ENCODE measurements at regions not wholly inside any gene's neighbourhood (a gene's known extent, or its start where the extent isn't known, plus 50 kb on each side); places are given as distances from the start of the nearest gene placed in this dataset.

DNA sequence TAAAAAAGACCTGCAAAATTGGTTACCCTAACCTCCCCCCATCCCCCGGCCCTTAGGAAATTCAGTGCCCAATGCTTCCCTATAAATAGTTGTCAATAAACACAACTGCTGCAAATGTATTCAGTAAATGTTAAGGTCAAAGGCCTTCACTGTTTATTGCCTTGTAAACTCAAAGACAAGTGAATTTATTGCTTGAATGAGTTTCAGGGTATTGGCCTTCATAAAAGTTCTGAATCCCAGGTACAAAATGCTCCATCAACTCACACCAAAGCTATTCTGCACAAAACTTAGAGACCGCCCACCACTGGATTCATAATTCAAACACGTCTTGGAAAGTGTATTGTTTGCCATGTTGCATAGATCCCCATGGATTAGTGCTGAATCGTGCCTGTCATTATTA is 63.3 kb upstream of the CDKN3 start:
- CTCF ChIA-PET: no interaction called here

DNA sequence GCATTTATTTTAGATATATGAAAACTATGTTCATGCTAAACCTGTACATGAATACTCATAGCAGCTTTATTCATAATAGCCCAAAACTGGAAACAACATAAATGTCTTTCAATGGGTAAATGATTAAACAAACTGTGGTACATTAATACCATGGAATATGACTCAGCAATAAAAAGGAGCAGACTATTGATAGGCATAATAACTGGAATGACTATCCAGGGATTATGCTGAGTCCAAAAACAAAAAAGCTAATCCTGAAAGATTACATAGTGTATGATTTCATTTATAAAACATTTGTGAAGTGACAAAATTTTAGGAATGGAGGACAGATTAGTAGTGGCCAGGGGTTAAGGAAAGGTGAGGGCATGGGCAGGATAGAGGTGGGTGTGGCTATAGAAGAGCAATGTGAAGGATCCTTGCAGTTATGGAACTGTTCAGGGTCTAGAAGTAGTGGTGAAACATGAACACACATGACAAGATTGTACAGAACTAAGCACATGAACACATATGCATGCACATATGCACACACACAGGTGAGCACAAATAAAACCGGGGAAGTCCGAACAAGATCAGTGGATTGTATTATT is 61.1 kb upstream of the CDKN3 start:
- Histone ChIP-seq H3K27me3 (ENCODE audit: control insufficient read depth in 2 of 2, insufficient read depth in 2 of 2, low read length in 2 of 2) (peaks cover 0 to 4% of the 10 kb centered on the region in 2 donors), H3K4me1 (ENCODE audit: control insufficient read depth in 2 of 2, insufficient read depth in 2 of 2, low read length in 2 of 2) (no peaks in the 10 kb centered on the region), H3K9me3 (ENCODE audit: control insufficient read depth in 2 of 3, low read length in 3 of 3) (no peaks in the 10 kb centered on the region), H3K4me3 (ENCODE audit: low read length) (no peak overlapping the region), H3K36me3 (ENCODE audit: control insufficient read depth in 2 of 3, insufficient read depth in 3 of 3, low read length in 3 of 3) (no peaks in the 10 kb centered on the region), H3K27ac (ENCODE audit: low read depth, low read length) (no peak overlapping the region)
- Mint-ChIP-seq H3K27me3 (peaks cover 6 to 34% (median 25%) of the 10 kb centered on the region in 5 donors), H3K4me3 (no peak overlapping the region), H3K4me1 (no peaks in the 10 kb centered on the region), H3K9me3 (no peaks in the 10 kb centered on the region), H3K36me3 (no peaks in the 10 kb centered on the region), H3K27ac (no peak overlapping the region)
- CTCF ChIA-PET: no interaction called here
- ATAC-seq (no peak), DNase-seq (no peak)
- POLR2A ChIA-PET: no interaction called here
- intact Hi-C loops (cut with micrococcal nuclease): no loop called here

More for the DNA sequence above, 63.3 kb upstream of the CDKN3 start:
- H3K27ac ChIP-seq (ENCODE audit: low read depth, low read length): no peak overlapping the region
- no peak for ATAC-seq
- Mint-ChIP-seq H3K4me3 (no peak overlapping the region), H3K27me3 (peaks cover 16 to 36% (median 28%) of the 10 kb centered on the region in 5 donors), H3K27ac (no peak overlapping the region), H3K4me1 (no peaks in the 10 kb centered on the region), H3K9me3 (no peaks in the 10 kb centered on the region), H3K36me3 (no peaks in the 10 kb centered on the region)
- no peak for DNase-seq
- peaks cover 0 to 4% of the 10 kb centered on the region in 2 donors for H3K27me3 ChIP-seq (ENCODE audit: control insufficient read depth in 2 of 2, insufficient read depth in 2 of 2, low read length in 2 of 2)
- H3K36me3 ChIP-seq (ENCODE audit: control insufficient read depth in 2 of 3, insufficient read depth in 3 of 3, low read length in 3 of 3): no peaks in the 10 kb centered on the region
- no peaks in the 10 kb centered on the region for H3K9me3 ChIP-seq (ENCODE audit: control insufficient read depth in 2 of 3, low read length in 3 of 3)
- no peaks in the 10 kb centered on the region for H3K4me1 ChIP-seq (ENCODE audit: control insufficient read depth in 2 of 2, insufficient read depth in 2 of 2, low read length in 2 of 2)
- intact Hi-C loops (cut with micrococcal nuclease): no loop called here
- POLR2A ChIA-PET: no interaction called here
- H3K4me3 ChIP-seq (ENCODE audit: low read length): no peak overlapping the region

DNA sequence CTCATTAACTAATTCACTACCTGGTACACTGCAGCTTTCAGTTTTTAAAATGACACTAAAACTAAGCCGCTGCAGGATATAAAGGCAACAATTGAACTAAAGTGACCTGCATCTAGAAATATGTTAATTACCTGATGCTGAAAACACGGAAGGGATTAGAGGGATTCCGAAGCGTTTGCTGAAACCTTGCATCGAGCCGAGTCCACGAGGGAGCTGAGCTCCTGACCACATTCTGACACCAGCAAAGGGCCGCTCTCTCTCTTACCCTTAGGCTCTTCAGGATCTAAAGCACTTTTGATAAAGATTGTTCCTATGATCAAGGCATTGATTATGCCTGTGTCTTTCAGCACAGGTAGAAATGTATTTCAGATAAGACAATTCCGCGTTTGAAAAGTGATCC is 59.5 kb upstream of the CDKN3 start:
- ChIA-PET CTCF (no interaction called here), POLR2A (no interaction called here)
- Mint-ChIP-seq H3K9me3 (no peaks in the 10 kb centered on the region), H3K4me1 (no peaks in the 10 kb centered on the region), H3K4me3 (no peak overlapping the region), H3K36me3 (no peaks in the 10 kb centered on the region), H3K27me3 (peaks cover 6 to 27% (median 25%) of the 10 kb centered on the region in 5 donors), H3K27ac (no peak overlapping the region)
- Histone ChIP-seq H3K4me3 (ENCODE audit: low read length) (no peak overlapping the region), H3K4me1 (ENCODE audit: control insufficient read depth in 2 of 2, insufficient read depth in 2 of 2, low read length in 2 of 2) (no peaks in the 10 kb centered on the region), H3K27ac (ENCODE audit: low read depth, low read length) (no peak overlapping the region), H3K27me3 (ENCODE audit: control insufficient read depth in 2 of 2, insufficient read depth in 2 of 2, low read length in 2 of 2) (peaks cover 0 to 4% of the 10 kb centered on the region in 2 donors), H3K36me3 (ENCODE audit: control insufficient read depth in 2 of 3, insufficient read depth in 3 of 3, low read length in 3 of 3) (no peaks in the 10 kb centered on the region), H3K9me3 (ENCODE audit: control insufficient read depth in 2 of 3, low read length in 3 of 3) (no peaks in the 10 kb centered on the region)
- intact Hi-C loops (cut with micrococcal nuclease): no loop called here
- ATAC-seq: no peak
- DNase-seq: no peak

DNA sequence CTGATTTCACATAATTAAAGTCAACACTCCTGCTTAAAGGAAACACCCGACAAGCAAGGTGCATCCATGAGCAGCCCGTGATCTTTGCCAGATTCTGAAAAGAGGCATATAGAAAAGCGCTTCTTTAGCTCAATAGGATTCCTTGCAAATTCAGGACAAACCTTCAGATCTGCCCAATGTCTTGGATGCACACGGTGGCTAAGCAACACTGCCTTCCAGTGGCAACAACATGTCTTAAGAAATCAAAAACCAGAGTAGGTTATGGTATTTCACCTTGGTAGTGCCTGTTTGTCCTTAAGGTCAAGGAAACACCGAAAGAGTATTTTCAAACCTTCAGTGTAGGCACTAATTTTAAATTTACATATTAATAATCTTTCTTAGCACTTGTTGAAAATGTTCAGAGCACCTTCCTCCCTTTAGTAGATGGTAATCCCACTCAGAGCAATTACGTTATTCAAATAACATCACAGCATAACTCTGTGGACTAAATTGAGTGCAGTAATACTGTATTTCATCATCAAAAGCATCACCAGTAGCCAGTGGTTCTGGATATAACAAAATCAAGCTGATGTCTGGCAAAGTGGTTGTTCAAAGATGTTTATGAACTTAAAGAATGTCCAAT is 58.0 kb upstream of the CDKN3 start:
- Mint-ChIP-seq H3K9me3 (no peaks in the 10 kb centered on the region), H3K27me3 (peaks cover 0 to 21% (median 15%) of the 10 kb centered on the region in 5 donors), H3K4me1 (no peaks in the 10 kb centered on the region), H3K4me3 (no peak overlapping the region), H3K27ac (no peak overlapping the region), H3K36me3 (no peaks in the 10 kb centered on the region)
- no peaks in the 10 kb centered on the region for H3K36me3 ChIP-seq (ENCODE audit: control insufficient read depth in 2 of 3, insufficient read depth in 3 of 3, low read length in 3 of 3)
- CTCF ChIA-PET: no interaction called here
- no peak overlapping the region for H3K27ac ChIP-seq (ENCODE audit: low read depth, low read length)
- H3K9me3 ChIP-seq (ENCODE audit: control insufficient read depth in 2 of 3, low read length in 3 of 3): no peaks in the 10 kb centered on the region
- no peak overlapping the region for H3K4me3 ChIP-seq (ENCODE audit: low read length)
- H3K4me1 ChIP-seq (ENCODE audit: control insufficient read depth in 2 of 2, insufficient read depth in 2 of 2, low read length in 2 of 2): no peaks in the 10 kb centered on the region
- H3K27me3 ChIP-seq (ENCODE audit: control insufficient read depth in 2 of 2, insufficient read depth in 2 of 2, low read length in 2 of 2): peaks cover 0 to 4% of the 10 kb centered on the region in 2 donors
- DNase-seq (no peak), ATAC-seq (no peak)
- POLR2A ChIA-PET: no interaction called here
- intact Hi-C loops (cut with micrococcal nuclease): no loop called here

DNA sequence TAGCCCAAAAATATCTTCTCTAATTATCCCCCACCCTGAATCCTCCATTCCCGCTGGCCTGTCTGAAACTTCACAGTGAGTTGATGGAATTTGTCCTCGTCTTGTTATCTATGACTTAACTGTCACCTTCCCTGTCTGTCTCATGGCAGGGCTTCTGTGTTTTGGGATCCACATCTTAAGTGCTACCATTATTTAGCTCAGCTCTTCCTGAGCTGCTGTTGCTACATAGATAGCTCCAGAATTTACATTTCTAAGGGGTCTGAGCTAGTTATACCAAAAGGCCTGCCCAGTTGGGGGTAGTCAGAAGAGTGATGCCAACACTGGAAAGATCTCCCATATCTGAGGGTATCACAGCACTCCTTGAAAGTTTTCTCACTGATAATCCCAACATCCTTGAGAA is 57.0 kb upstream of the CDKN3 start:
- intact Hi-C loops (cut with micrococcal nuclease): no loop called here
- Mint-ChIP-seq H3K36me3 (no peaks in the 10 kb centered on the region), H3K4me1 (no peaks in the 10 kb centered on the region), H3K9me3 (no peaks in the 10 kb centered on the region), H3K4me3 (no peak overlapping the region), H3K27me3 (peaks cover 0 to 23% (median 12%) of the 10 kb centered on the region in 5 donors), H3K27ac (no peak overlapping the region)
- no peak for DNase-seq
- ChIA-PET POLR2A (no interaction called here), CTCF (no interaction called here)
- no peak for ATAC-seq
- no peaks in the 10 kb centered on the region for H3K9me3 ChIP-seq (ENCODE audit: control insufficient read depth in 2 of 3, low read length in 3 of 3)
- no peaks in the 10 kb centered on the region for H3K36me3 ChIP-seq (ENCODE audit: control insufficient read depth in 2 of 3, insufficient read depth in 3 of 3, low read length in 3 of 3)
- H3K27me3 ChIP-seq (ENCODE audit: control insufficient read depth in 2 of 2, insufficient read depth in 2 of 2, low read length in 2 of 2): no peaks in the 10 kb centered on the region
- H3K4me1 ChIP-seq (ENCODE audit: control insufficient read depth in 2 of 2, insufficient read depth in 2 of 2, low read length in 2 of 2): no peaks in the 10 kb centered on the region
- H3K4me3 ChIP-seq (ENCODE audit: low read length): no peak overlapping the region
- no peak overlapping the region for H3K27ac ChIP-seq (ENCODE audit: low read depth, low read length)

DNA sequence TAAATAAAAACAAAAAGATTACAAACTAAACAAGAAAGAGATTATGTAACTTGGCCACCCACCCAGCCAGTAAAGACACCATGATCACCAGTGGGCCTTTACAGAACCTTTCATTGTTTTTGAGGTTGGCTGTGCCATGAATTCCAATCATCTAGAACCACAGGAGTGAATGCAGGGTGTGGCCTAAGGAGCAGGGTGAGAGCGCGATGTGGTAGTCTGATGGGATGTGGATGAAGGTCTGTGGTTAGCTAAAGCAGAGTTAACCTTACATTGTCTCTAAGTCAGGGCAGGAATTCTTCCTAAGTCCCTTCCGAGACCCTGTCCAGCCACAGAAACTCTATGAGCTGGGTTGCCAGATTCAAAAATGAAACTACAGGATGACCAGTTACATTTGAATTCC is 54.0 kb upstream of the CDKN3 start:
- ChIA-PET POLR2A (no interaction called here), CTCF (no interaction called here)
- Histone ChIP-seq H3K27me3 (ENCODE audit: control insufficient read depth in 2 of 2, insufficient read depth in 2 of 2, low read length in 2 of 2) (no peaks in the 10 kb centered on the region), H3K36me3 (ENCODE audit: control insufficient read depth in 2 of 3, insufficient read depth in 3 of 3, low read length in 3 of 3) (no peaks in the 10 kb centered on the region), H3K4me3 (ENCODE audit: low read length) (no peak overlapping the region), H3K4me1 (ENCODE audit: control insufficient read depth in 2 of 2, insufficient read depth in 2 of 2, low read length in 2 of 2) (no peaks in the 10 kb centered on the region), H3K27ac (ENCODE audit: low read depth, low read length) (no peak overlapping the region), H3K9me3 (ENCODE audit: control insufficient read depth in 2 of 3, low read length in 3 of 3) (no peaks in the 10 kb centered on the region)
- intact Hi-C loops (cut with micrococcal nuclease): no loop called here
- Mint-ChIP-seq H3K4me3 (no peak overlapping the region), H3K27me3 (peaks cover 0 to 17% (median 9%) of the 10 kb centered on the region in 5 donors), H3K36me3 (no peaks in the 10 kb centered on the region), H3K9me3 (peaks cover 0 to 1% (median 0%) of the 10 kb centered on the region in 11 donors), H3K4me1 (no peaks in the 10 kb centered on the region), H3K27ac (no peak overlapping the region)
- DNase-seq (no peak), ATAC-seq (no peak)

All from naive thymus-derived CD4-positive, alpha-beta T cell (primary cell).